ENCODE measurements at regions not wholly inside any gene's neighbourhood (a gene's known extent, or its start where the extent isn't known, plus 50 kb on each side); places are given as distances from the start of the nearest gene placed in this dataset.

DNA sequence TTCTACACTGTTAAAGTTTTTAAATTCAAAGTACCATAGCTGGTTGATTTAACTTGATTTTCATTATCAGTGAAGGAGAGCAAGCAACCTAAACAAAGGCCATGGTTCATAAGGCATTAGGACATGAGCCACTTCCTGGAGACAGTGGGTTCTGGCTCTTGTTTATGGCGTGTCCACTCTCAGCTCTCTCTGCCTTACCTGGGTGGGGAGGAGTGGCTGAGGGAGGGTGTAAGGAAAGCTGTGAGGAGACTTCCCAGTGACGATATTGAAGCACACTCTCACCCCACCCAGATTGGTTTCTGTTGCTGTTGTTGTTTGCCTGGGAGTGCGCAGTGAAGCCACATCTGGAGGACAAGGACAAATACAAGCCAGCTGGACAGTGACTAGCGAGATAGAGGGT lies 365.3 kb upstream of the FZD8 start:
- WGBS, 2 donors = 82 to 86% methylated on average over 4 of the region's 4 CpGs
- TF ChIP-seq, protein P1, sequence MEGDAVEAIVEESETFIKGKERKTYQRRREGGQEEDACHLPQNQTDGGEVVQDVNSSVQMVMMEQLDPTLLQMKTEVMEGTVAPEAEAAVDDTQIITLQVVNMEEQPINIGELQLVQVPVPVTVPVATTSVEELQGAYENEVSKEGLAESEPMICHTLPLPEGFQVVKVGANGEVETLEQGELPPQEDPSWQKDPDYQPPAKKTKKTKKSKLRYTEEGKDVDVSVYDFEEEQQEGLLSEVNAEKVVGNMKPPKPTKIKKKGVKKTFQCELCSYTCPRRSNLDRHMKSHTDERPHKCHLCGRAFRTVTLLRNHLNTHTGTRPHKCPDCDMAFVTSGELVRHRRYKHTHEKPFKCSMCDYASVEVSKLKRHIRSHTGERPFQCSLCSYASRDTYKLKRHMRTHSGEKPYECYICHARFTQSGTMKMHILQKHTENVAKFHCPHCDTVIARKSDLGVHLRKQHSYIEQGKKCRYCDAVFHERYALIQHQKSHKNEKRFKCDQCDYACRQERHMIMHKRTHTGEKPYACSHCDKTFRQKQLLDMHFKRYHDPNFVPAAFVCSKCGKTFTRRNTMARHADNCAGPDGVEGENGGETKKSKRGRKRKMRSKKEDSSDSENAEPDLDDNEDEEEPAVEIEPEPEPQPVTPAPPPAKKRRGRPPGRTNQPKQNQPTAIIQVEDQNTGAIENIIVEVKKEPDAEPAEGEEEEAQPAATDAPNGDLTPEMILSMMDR (IDR thresholded peaks at IDR 0.05; ENCODE audit: control extremely low read depth, extremely low read depth) = no peak
- Histone ChIP-seq H3K9me3 (ENCODE audit: control insufficient read depth in 4 of 4, insufficient read depth in 3 of 4, low read length in 3 of 4) (no peaks in the 10 kb centered on the region), H3K4me3 (no peak overlapping the region), H3K36me3 (ENCODE audit: control insufficient read depth in 4 of 4, insufficient read depth in 4 of 4, low read length in 4 of 4) (no peaks in the 10 kb centered on the region), H3K4me1 (ENCODE audit: control insufficient read depth in 5 of 5, insufficient read depth in 5 of 5, low read length in 5 of 5) (no peaks in the 10 kb centered on the region), H3K27ac (ENCODE audit: low read depth in 1 of 2, low read length in 1 of 2) (no peak overlapping the region), H3K27me3 (ENCODE audit: control insufficient read depth in 3 of 3, insufficient read depth in 3 of 3, low read length in 2 of 3) (no peaks in the 10 kb centered on the region), H3K9ac (ENCODE audit: insufficient read depth in 1 of 2, low read length in 2 of 2) (no peak overlapping the region)
- DNase-seq (no peak), ATAC-seq (ENCODE audit: insufficient read depth, low FRiP score) (no peak)

- Histone ChIP-seq H3K4me3 (no peak overlapping the region), H3K27me3 (ENCODE audit: control insufficient read depth in 3 of 3, insufficient read depth in 3 of 3, low read length in 2 of 3) (no peaks in the 10 kb centered on the region), H3K9me3 (ENCODE audit: control insufficient read depth in 4 of 4, insufficient read depth in 3 of 4, low read length in 3 of 4) (no peaks in the 10 kb centered on the region), H3K4me1 (ENCODE audit: control insufficient read depth in 5 of 5, insufficient read depth in 5 of 5, low read length in 5 of 5) (no peaks in the 10 kb centered on the region), H3K9ac (ENCODE audit: insufficient read depth in 1 of 2, low read length in 2 of 2) (no peak overlapping the region), H3K27ac (ENCODE audit: low read depth in 1 of 2, low read length in 1 of 2) (no peak overlapping the region), H3K36me3 (ENCODE audit: control insufficient read depth in 4 of 4, insufficient read depth in 4 of 4, low read length in 4 of 4) (no peaks in the 10 kb centered on the region)
- TF ChIP-seq, protein P1 (IDR thresholded peaks at IDR 0.05; ENCODE audit: control extremely low read depth, extremely low read depth) = no peak
- ATAC-seq (ENCODE audit: insufficient read depth, low FRiP score) (no peak), DNase-seq (no peak)
- WGBS, 2 donors = 94 to 95% methylated on average over 7 of the region's 7 CpGs
Observed at GRCh38 chr10:36003688-36004087, 361.6 kb upstream of the FZD8 start.

DNA sequence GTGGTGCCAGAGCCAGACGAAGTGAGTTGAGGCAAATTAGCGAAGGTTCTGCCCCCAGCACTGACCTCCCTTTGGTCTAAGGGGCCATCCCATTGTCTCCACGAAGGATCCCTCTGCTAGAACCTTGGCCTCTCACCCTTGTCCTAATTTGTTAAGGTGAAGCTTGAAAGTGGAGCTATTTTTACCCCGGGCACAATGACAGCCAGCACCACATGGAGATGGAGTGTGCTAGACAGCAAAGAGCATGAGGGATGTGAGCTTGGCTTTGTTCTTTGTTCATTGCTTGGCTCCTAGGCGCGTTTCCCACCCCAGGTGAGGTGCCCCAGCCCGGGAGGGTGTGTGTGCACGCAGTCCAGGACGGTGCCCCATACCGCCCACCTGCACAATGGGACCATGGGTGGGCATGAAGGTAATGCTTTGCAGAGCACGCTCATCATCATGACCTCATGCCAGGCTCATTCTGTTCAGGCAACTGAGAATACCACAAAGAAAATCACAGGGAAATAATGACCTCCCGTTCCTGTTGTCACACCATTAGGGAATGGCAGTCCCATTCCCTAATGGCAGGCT lies 361.0 kb upstream of the FZD8 start:
- WGBS, 2 donors = 86 to 89% methylated on average over 12 of the region's 12 CpGs

More for the DNA sequence above, 361.0 kb upstream of the FZD8 start:
- Histone ChIP-seq H3K4me1 (ENCODE audit: control insufficient read depth in 5 of 5, insufficient read depth in 5 of 5, low read length in 5 of 5) (no peaks in the 10 kb centered on the region), H3K4me3 (no peak overlapping the region), H3K27ac (ENCODE audit: low read depth in 1 of 2, low read length in 1 of 2) (no peak overlapping the region), H3K27me3 (ENCODE audit: control insufficient read depth in 3 of 3, insufficient read depth in 3 of 3, low read length in 2 of 3) (no peaks in the 10 kb centered on the region), H3K9ac (ENCODE audit: insufficient read depth in 1 of 2, low read length in 2 of 2) (no peak overlapping the region), H3K9me3 (ENCODE audit: control insufficient read depth in 4 of 4, insufficient read depth in 3 of 4, low read length in 3 of 4) (no peaks in the 10 kb centered on the region), H3K36me3 (ENCODE audit: control insufficient read depth in 4 of 4, insufficient read depth in 4 of 4, low read length in 4 of 4) (no peaks in the 10 kb centered on the region)
- ATAC-seq (ENCODE audit: insufficient read depth, low FRiP score) = peak; percentile 19
- DNase-seq = no peak
- TF ChIP-seq, protein P1 (IDR thresholded peaks at IDR 0.05; ENCODE audit: control extremely low read depth, extremely low read depth) = no peak
